CD4-positive, alpha-beta T cell treated with Interleukin-4 for 4 hours (primary cell): ENCODE measurements at regions not wholly inside any gene's neighbourhood (a gene's known extent, or its start where the extent isn't known, plus 50 kb on each side); places are given as distances from the start of the nearest gene placed in this dataset.
"Not testable (repeated sequence)": the region's sequence is repeated elsewhere in the genome, so short reads cannot be mapped to it uniquely, and the experiment has no call there.

Experiments used
- DNase-seq: peaks from one replicate; pipeline ENCODE4 v3.0.0-alpha.2; 2020

GRCh38 chr2:16745466-16745865 lies 79.8 kb upstream of the CYRIA start:
- DNase-seq, result no peak

GRCh38 chr2:16744521-16744920 lies 78.9 kb upstream of the CYRIA start:
- DNase-seq, result no peak

DNA sequence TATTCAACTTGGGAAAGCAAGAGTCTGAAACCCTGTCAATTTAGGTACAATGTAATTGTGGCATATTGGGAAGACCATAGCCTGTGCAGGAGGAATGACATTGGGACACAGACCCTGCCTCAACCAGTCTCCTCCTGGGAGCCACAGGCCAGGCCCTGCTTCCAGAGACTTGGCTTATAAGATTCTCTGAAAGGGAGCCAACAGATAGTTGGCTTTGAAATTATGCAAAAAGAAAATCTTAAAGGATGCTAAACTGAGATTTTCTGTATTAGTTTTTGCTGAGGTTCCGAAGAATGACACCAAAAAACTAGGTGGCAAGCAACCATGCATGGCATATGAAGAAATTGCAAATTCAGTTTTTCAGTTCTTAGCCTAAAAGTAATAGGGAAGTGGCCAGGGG lies 76.4 kb upstream of the CYRIA start:
- DNase-seq, result no peak

DNA sequence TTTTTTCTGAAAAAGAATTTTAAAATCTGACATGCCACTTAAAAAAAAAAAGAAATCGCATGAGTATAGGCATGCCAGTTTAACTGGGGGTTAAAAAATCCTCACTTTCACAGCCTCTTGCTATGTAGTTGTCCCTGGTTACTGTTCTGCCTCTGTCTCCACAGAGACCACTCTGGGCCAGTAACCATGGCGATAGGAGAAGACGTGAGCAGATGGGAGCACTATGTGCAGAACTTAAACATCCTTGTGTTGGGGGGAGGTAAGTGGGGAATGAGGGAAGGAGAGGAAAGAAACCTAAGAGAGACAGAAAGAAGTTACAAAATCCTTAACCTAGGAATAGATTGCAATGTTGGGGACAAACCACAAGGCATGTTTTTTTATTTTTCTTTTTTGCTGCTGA lies 75.9 kb upstream of the CYRIA start:
- no peak for DNase-seq

- DNase-seq, result no peak
These were observed 74.3 kb upstream of the CYRIA start for GRCh38 chr2:16739778-16740581.

GRCh38 chr2:16738361-16739225 lies 73.0 kb upstream of the CYRIA start:
- no peak for DNase-seq

DNA sequence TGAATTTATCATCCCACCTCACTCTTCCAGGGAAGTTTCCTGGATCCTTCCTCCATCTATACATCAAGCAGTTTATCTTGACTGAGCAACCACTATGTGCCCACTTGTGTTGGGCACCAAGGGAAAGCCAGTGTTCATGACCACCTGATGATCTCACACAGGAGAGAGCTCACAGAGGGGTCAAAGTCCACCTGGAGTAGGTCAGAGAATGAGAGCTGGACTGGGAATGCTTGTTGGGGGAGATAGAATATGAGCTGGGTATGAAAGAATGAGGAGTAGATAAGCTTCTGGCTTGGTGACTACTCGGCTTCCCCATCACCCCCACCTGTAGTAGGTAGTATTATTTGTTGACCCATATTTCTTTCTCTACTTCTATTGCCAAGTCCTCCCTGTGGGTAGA lies 72.2 kb upstream of the CYRIA start:
- DNase-seq, result no peak

DNA sequence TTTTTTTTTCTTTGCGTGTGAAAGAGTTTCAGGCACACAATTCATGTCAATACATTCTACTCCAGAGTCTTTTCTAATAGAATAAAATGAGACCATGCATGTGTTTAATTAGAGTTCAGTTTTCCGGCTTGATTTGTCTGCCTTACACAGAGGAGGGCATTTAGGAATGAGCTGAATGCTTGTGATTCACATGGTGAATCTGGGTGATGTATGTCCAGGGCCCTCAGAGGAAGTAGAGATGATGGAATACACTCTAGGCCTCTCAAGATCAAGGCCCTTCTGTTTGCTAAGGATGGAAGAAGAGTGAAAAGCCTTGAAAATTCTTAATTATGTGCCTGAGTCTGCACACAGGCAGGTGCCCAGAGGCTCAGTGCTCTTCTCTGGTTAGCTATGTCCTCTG lies 71.0 kb upstream of the CYRIA start:
- no peak for DNase-seq

DNA sequence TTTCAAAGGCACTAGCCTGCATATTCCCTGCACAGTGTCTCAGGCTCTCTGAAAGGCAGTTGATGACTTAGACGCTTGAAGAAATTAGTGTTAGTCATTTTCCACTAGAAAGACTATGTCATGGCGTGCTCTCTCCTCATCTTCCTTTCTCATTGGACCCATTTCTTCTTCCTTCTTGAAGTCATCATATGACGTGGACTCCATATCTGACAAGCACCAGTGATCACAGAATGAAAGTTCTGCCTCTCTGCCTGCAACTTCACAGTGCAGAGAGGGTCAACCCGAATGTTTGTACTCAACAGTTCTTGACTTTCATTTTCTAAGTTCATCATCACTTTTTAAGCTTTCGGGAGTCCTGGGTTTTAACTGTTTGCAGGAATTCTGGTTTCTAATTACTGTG lies 63.7 kb upstream of the CYRIA start:
- DNase-seq, result no peak

DNA sequence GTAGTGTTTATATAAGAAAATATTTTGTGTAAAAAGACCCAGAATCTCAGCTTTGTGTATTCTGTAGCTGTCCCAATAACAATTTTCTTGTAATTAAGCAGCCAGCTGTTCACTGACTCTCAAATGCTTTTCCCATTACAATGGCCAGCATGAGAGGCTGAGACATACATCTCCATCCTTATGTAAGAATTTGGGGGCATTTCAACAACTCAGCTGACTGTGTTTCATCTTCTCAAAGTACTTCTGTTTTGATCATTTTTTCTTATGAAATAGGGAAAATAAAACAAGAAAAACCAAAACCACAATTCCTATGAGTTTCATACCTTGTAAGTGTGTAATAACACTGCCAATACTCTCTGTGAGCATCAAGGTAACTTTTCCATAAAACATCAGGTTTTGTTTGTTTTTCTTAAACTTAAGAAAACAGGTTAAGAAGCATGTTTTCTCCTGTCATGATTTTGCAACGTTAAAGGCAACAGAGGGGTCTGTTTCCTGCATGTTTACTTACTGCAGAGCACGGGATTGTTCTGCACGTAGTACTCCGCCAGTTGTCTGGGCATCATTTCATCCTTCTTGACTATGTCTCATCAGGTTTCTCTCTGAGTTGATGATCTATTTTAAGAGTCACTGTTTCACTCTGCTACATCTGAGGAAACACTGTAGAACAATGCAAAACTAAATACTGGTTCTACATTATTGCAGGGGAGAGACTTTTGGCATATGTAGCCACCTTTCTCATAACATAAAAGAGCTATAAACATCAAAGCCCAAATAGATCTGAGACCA lies 62.9 kb upstream of the CYRIA start:
- no peak for DNase-seq

GRCh38 chr2:16727849-16728248 lies 62.2 kb upstream of the CYRIA start:
- not testable (repeated sequence) for DNase-seq

GRCh38 chr2:16727256-16727655 lies 61.6 kb upstream of the CYRIA start:
- no peak for DNase-seq

GRCh38 chr2:16726577-16726976 lies 60.9 kb upstream of the CYRIA start:
- no peak for DNase-seq

GRCh38 chr2:16726147-16726546 lies 60.5 kb upstream of the CYRIA start:
- DNase-seq, result no peak

DNA sequence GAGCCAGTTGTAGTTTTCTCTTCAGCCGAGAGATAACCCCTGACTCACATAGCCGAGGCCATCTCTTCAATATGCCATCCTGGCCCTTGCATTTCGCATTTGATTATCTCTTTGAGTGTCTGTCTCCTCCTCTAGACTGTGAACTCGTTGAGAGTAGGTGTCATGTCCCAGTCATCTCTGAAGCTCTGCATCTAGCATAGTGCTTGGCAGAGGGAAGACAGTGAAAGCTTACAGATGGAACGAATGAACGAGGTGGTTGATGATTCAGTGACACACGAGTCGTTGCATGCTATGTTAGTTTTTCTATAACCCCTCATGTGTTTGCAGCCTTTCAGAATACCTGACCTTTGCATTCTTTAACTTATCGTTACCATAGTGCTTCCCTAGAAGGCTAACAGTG lies 59.9 kb upstream of the CYRIA start:
- no peak for DNase-seq

DNA sequence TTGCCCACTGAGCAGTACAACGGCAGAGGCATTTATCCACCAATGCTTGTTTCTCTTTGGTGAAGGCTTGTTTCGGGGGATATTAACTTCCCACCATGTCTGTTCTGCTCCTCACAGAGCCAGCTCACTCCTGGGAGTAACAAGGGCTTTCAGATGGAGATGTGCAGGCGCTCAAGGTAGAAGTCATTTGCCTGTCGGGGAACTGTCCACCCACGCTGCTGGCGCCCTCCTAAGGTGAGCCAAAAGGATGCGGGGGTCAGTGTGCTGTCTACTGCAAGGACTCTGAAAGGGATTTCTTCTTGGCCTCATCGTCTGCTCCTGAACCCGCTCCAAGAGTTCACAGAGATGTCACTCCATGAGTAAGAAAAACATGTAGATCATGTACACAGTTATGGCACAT lies 57.0 kb upstream of the CYRIA start:
- DNase-seq, result no peak

DNA sequence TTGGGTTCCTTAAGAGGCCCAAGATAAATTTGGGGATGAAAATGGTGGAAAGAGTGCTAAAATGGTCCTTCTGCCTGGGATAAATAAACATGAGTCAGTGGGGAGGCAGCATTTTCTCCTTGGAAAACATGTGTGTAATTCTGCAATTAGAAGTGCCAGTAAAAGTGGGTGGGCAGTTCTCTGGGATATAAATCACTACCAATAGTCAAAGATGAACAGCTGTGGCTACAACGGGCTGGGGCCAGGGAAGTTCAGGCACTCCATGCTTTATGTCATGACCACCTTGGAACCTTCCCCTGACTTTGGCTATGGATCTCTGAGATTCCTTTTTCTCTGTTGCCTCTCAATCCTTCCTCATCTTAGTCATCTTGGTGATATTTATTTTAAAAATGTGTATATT lies 56.5 kb upstream of the CYRIA start:
- no peak for DNase-seq

- not testable (repeated sequence) for DNase-seq
These were observed 55.9 kb upstream of the CYRIA start for GRCh38 chr2:16721529-16721928.

- DNase-seq, result not testable (repeated sequence)
These were observed 55.1 kb upstream of the CYRIA start for GRCh38 chr2:16720737-16721136.

- no peak for DNase-seq
These were observed 53.8 kb upstream of the CYRIA start for GRCh38 chr2:16719485-16719808.

- no peak for DNase-seq
These were observed 53.2 kb upstream of the CYRIA start for GRCh38 chr2:16718576-16719484.

DNA sequence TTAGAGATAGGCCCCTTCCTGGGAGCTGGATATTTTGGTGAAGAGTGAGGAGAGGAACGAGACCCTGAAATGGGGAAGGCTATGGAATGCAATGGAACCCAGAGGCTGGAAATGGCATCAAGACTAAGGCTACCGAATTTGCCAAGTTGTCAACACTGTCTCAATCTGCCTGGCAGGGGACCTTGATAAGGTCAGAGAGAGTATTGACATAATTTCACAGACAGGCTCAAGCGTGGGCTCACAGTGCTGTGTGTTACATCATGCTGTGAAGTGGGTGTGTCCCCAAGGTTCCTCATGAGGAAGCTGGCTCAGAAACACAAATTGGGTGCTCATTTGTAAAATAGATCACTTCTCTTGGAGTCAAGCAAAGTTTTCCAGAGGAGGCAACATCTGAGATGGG lies 51.8 kb upstream of the CYRIA start:
- DNase-seq, result peak; percentile 3

GRCh38 chr2:16716944-16717343 lies 51.3 kb upstream of the CYRIA start:
- no peak for DNase-seq
